Stimulated activated CD8-positive, alpha-beta memory T cell treated with anti-CD3 and anti-CD28 coated beads, Interleukin-2, amount 100 ng/mL, for 1 hour (primary cell): ENCODE measurements at regions not wholly inside any gene's neighbourhood (a gene's known extent, or its start where the extent isn't known, plus 50 kb on each side); places are given as distances from the start of the nearest gene placed in this dataset.
"Not testable (repeated sequence)": the region's sequence is repeated elsewhere in the genome, so short reads cannot be mapped to it uniquely, and the experiment has no call there.

Experiments used
- DNase-seq, 2 donors: peaks; one replicate each; pipeline ENCODE4 v3.0.0-alpha.2; 2020; ENCODE audit warnings: low read depth in 2 of 2

GRCh38 chr15:96470681-96471310 lies 140.3 kb downstream of the NR2F2 start:
- no peak for DNase-seq

DNA sequence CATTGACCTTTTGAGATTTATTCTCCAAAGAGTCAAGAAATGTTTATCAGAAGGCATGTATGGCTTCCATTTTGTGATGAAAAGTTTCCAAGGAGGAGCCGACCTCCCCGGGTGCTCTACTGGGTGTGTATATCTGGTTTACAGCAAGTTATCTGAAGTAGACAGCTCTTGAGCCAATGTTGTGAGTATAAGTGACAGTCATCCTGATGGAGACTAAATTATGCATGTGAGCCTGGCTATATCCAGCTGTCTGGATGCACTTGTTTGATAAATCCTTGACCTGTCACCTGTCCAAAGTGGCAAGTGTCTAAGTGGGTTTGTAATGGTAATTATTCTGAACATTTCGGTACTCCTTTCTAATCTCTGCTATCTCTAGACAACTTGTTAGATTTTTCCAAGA lies 142.2 kb downstream of the NR2F2 start:
- no peak for DNase-seq

- no peak for DNase-seq
Observed at GRCh38 chr15:96473556-96473955, 143.1 kb downstream of the NR2F2 start.

- no peak for DNase-seq
Observed at GRCh38 chr15:96474231-96474664, 143.7 kb downstream of the NR2F2 start.

DNA sequence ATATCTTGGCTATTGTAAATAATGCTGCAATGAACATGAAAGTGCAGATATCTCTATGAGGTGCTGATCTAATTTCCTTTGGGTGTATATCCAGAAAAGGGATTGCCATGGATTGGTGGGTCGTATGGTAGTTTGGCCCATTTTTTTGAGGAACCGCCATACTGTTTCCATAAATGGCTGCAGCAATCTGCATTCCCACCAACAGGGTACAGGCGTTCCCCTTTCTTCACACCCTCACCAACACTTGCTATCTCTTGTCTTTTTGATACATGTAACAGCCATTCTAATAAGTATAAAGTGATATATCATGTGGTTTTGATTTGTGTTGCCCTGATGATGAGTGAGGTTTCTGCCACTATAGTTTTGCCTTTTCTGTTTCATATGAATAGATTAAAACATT lies 146.7 kb downstream of the NR2F2 start:
- no peak for DNase-seq

DNA sequence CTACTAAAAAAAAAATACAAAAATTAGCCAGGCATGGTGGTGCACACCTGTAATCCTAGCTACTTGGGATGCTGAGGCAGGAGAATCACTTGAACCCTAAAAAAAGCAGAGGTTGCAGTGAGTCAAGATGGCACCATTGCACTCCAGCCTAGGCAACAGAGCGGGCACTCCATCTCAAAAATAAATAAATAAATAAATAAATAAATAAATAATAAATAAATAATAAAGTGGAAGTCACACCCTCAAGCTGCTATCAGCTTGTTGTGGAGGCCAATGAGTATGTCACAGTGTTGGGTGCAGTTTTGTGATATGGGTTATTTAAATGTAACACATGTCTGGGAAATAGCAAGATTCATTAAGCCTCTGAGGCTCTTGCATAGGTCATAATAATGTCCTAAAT lies 153.9 kb downstream of the NR2F2 start:
- DNase-seq = not testable (repeated sequence)

GRCh38 chr15:96484830-96485229 lies 154.3 kb downstream of the NR2F2 start:
- DNase-seq = no peak

DNA sequence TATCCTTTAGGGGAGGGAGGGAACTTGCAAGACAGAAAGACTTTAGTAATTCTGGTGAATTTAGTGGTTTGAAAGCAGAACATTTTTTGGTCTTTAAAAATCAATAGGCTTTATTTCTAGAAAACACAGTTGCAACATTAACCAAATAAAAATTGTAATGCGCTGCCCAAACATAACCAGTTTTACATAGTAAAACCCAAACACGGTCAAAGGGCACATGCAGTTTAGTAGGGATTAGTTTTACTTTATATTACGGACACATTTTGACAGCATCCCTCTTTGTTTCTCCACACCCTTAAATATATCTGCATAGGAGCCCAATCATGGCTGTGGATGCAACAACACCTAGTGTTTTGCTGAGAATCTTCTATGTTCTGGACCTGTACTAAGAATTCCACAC lies 156.7 kb downstream of the NR2F2 start:
- no peak for DNase-seq

DNA sequence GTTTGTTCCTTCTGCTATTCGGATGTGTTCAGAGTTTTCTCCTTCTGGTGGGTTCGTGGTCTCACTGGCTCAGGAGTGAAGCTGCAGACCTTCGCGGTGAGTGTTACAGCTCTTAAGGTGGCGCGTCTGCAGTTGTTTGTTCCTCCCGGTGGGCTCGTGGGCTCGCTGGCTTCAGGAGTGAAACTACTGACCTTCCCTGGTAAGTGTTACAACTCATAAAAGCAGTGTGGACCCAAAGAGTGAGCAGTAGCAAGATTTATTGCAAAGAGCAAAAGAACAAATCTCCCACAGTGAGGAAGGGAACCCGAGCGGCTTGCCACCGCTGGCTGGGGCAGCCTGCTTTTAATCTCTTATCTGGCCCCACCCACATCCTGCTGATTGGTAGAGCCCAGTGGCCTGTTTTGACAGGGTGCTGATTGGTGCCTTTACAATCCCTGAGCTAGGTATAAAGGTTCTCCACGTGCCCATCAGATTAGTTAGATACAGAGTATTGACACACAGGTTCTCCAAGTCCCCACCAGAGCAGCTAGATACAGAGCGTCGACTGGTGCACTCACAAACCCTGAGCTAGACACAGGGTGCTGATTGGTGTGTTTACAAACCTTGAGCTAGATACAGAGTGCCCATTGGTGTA lies 160.7 kb downstream of the NR2F2 start:
- not testable (repeated sequence) for DNase-seq

GRCh38 chr15:96491700-96492644 lies 161.5 kb downstream of the NR2F2 start:
- DNase-seq = not testable (repeated sequence)

GRCh38 chr15:96494505-96494904 lies 164.0 kb downstream of the NR2F2 start:
- DNase-seq = no peak

DNA sequence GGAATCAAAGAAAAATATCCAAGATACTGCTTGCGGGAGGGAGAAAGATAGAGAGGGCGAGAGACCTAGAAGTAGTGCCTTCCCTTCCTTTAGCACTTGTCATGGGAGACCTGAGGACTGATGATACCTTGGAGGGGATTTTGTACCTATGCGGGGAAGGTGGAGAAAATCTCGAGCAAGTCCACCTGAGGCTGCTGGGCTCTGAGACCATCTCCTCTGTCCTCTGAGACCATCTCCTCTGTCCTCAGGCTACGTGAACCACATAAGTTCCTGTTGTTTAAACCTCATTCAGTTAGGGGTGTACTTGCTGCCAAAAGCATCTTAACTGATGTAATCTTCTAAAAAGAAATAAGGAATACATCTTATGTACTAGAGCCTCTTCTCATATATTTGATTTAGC lies 164.9 kb downstream of the NR2F2 start:
- DNase-seq = no peak

GRCh38 chr15:96497951-96498350 lies 167.5 kb downstream of the NR2F2 start:
- no peak for DNase-seq

DNA sequence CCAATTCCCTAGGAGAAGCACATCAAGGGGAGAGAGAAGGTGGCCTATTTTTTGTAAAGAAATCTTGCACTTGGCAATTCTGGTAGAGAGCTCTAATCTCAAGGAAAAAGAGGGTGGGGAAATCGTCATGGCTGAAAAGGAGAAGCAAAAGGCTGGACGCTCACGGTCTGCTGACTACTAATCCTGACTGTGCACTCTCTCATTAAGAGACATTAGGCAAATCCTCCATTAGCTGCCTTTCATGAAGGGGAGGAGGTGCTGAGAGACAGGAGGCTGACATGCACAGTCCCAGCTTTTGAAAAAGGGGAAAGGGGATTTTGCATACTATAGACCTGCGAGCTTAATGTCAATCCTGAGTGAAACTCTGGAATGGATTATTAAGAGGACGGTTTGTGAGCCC lies 170.0 kb downstream of the NR2F2 start:
- no peak for DNase-seq

- DNase-seq = no peak
Observed at GRCh38 chr15:96501362-96501761, 170.9 kb downstream of the NR2F2 start.

GRCh38 chr15:96502196-96502595 lies 171.7 kb downstream of the NR2F2 start:
- no peak for DNase-seq

DNA sequence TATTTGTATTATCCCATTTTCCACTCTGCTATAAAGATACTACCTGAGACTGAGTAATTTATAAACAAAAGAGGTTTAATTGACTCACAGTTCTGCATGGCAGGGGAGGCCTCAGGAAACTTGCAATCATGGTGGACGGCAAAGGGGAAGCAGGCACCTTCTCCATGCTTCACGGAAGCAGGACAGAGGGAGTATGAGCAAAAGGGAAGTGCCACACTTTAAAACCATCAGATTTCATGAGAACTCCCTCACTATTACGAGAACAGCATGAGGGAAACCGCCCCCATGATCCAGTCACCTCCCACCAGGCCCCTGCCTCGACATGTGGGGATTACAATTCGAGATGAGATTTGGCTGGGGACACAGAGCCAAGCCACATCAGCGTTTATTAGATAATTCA lies 172.8 kb downstream of the NR2F2 start:
- no peak for DNase-seq

GRCh38 chr15:96504371-96504770 lies 173.9 kb downstream of the NR2F2 start:
- no peak for DNase-seq

GRCh38 chr15:96505014-96505413 lies 174.5 kb downstream of the NR2F2 start:
- DNase-seq = no peak

GRCh38 chr15:96514607-96515285 lies 184.2 kb downstream of the NR2F2 start:
- no peak for DNase-seq

- DNase-seq = no peak
Observed at GRCh38 chr15:96515371-96515770, 184.9 kb downstream of the NR2F2 start.

GRCh38 chr15:96521386-96521785 lies 190.9 kb downstream of the NR2F2 start:
- DNase-seq = no peak
